ENCODE measurements at regions not wholly inside any gene's neighbourhood (a gene's known extent, or its start where the extent isn't known, plus 50 kb on each side); places are given as distances from the start of the nearest gene placed in this dataset.
"Not testable (repeated sequence)": the region's sequence is repeated elsewhere in the genome, so short reads cannot be mapped to it uniquely, and the experiment has no call there.

GRCh38 chrX:11016728-11017127 is 94.4 kb upstream of the HCCS start:
- FAIRE-seq = no peak
- DNase-seq (ENCODE audit: insufficient read length) = no peak
- no peak for TF ChIP-seq TAF1 (IDR thresholded peaks at IDR 0.05; ENCODE audit: borderline replicate concordance, low read depth, low read length)
- no peak for TF ChIP-seq POLR2A (IDR thresholded peaks at IDR 0.05; ENCODE audit: low read depth, low read length)
- TF ChIP-seq POLR2AphosphoS5 (IDR thresholded peaks at IDR 0.05; ENCODE audit: low read depth, low read length) = no peak

GRCh38 chrX:11022588-11022987 is 88.5 kb upstream of the HCCS start:
- not testable (repeated sequence) for DNase-seq (ENCODE audit: insufficient read length); FAIRE-seq

- DNase-seq (ENCODE audit: insufficient read length) (no peak), FAIRE-seq (no peak)
- TF ChIP-seq TAF1 (IDR thresholded peaks at IDR 0.05; ENCODE audit: borderline replicate concordance, low read depth, low read length) (no peak), POLR2A (IDR thresholded peaks at IDR 0.05; ENCODE audit: low read depth, low read length) (no peak), POLR2AphosphoS5 (IDR thresholded peaks at IDR 0.05; ENCODE audit: low read depth, low read length) (no peak)
These were observed 71.2 kb upstream of the HCCS start for GRCh38 chrX:11039926-11040325.

DNA sequence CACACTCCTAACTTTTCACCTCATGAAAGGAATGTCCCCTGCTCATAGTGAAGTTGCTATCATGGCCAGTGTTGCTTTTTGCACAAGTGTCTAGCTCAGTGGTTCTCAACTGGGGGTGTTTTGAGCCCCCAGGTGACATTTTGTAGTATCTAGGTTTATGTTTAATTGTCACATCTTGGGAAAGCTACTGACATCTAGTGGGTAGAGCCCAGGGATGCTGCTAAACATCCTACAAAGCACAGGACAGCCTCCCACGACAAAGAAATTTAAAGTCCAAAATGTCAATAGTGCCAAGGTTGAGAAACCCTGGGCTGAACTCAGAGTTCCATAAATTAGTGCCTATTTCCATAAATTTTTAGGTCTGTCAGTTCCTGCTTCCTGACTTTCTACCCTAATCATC is 70.7 kb upstream of the HCCS start:
- FAIRE-seq (no peak), DNase-seq (ENCODE audit: insufficient read length) (no peak)
- no peak for TF ChIP-seq POLR2AphosphoS5 (IDR thresholded peaks at IDR 0.05; ENCODE audit: low read depth, low read length)
- TF ChIP-seq TAF1 (IDR thresholded peaks at IDR 0.05; ENCODE audit: borderline replicate concordance, low read depth, low read length) = no peak
- no peak for TF ChIP-seq POLR2A (IDR thresholded peaks at IDR 0.05; ENCODE audit: low read depth, low read length)

- DNase-seq (ENCODE audit: insufficient read length) (no peak), FAIRE-seq (no peak)
- TF ChIP-seq POLR2AphosphoS5 (IDR thresholded peaks at IDR 0.05; ENCODE audit: low read depth, low read length) (no peak), TAF1 (IDR thresholded peaks at IDR 0.05; ENCODE audit: borderline replicate concordance, low read depth, low read length) (no peak), POLR2A (IDR thresholded peaks at IDR 0.05; ENCODE audit: low read depth, low read length) (no peak)
These were observed 70.1 kb upstream of the HCCS start for GRCh38 chrX:11040996-11041395.

- no peak for FAIRE-seq
- DNase-seq (ENCODE audit: insufficient read length) = no peak
These were observed 61.1 kb upstream of the HCCS start for GRCh38 chrX:11050013-11050412.

DNA sequence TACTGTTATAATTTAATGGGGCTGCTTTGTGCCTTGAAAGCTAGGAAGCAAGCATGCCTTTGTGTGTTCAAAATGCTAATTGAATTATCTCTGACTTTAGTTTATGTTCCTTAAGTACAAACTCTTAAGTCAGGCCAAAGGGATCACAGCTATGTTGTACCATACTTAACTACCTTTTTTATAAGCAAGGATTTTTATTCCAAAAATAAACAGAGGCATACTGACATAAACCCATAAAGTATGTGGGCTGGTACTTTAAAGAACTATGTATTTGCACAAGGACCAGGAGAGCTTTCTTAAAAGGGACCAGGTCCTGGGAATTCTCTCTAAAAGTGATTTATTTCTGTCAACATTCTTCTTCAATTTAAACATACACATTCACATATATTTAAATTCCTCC is 57.8 kb upstream of the HCCS start:
- no peak for DNase-seq (ENCODE audit: insufficient read length)
- FAIRE-seq = no peak
- TF ChIP-seq POLR2AphosphoS5 (IDR thresholded peaks at IDR 0.05; ENCODE audit: low read depth, low read length) (no peak), TAF1 (IDR thresholded peaks at IDR 0.05; ENCODE audit: borderline replicate concordance, low read depth, low read length) (no peak), POLR2A (IDR thresholded peaks at IDR 0.05; ENCODE audit: low read depth, low read length) (no peak)

More at GRCh38 chrX:11050013-11050412, 61.1 kb upstream of the HCCS start:
- TF ChIP-seq POLR2AphosphoS5 (IDR thresholded peaks at IDR 0.05; ENCODE audit: low read depth, low read length) (no peak), TAF1 (IDR thresholded peaks at IDR 0.05; ENCODE audit: borderline replicate concordance, low read depth, low read length) (no peak), POLR2A (IDR thresholded peaks at IDR 0.05; ENCODE audit: low read depth, low read length) (no peak)

GRCh38 chrX:11056322-11057176 is 54.6 kb upstream of the HCCS start:
- TF ChIP-seq POLR2AphosphoS5 (IDR thresholded peaks at IDR 0.05; ENCODE audit: low read depth, low read length) = no peak
- TF ChIP-seq POLR2A (IDR thresholded peaks at IDR 0.05; ENCODE audit: low read depth, low read length) = no peak
- no peak for TF ChIP-seq TAF1 (IDR thresholded peaks at IDR 0.05; ENCODE audit: borderline replicate concordance, low read depth, low read length)
- FAIRE-seq (no peak), DNase-seq (ENCODE audit: insufficient read length) (no peak)

DNA sequence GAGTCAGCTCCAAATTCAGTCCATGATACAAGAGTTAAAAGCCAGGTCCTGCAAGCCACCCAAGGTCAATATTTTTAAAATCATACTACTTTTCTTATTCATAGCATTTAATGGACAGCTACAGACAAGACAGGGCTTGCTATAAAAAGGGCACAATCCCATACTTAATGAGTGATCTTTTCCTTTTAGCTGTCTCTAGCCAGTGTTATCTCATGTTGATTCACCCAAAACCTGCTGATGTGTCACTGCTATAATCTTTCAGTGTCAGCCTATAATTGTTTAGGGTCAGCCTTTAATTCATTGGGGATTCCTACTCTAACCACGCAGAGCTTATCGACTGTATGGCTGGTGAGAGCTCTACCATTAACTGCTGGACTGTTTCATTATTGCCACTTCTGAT is 51.2 kb upstream of the HCCS start:
- TF ChIP-seq POLR2AphosphoS5 (IDR thresholded peaks at IDR 0.05; ENCODE audit: low read depth, low read length) (no peak), POLR2A (IDR thresholded peaks at IDR 0.05; ENCODE audit: low read depth, low read length) (no peak), TAF1 (IDR thresholded peaks at IDR 0.05; ENCODE audit: borderline replicate concordance, low read depth, low read length) (no peak)
- DNase-seq (ENCODE audit: insufficient read length) (no peak), FAIRE-seq (no peak)
